ENCODE measurements at regions not wholly inside any gene's neighbourhood (a gene's known extent, or its start where the extent isn't known, plus 50 kb on each side); places are given as distances from the start of the nearest gene placed in this dataset.

- H3K9ac ChIP-seq (ENCODE audit: extremely low read depth, insufficient read length, low read length): no peak overlapping the region
- H2AK5ac ChIP-seq (ENCODE audit: insufficient read length, low read length): no peak overlapping the region
- no peaks in the 10 kb centered on the region for H3K4me1 ChIP-seq (ENCODE audit: insufficient read depth, low read length)
- TF ChIP-seq, protein P1, sequence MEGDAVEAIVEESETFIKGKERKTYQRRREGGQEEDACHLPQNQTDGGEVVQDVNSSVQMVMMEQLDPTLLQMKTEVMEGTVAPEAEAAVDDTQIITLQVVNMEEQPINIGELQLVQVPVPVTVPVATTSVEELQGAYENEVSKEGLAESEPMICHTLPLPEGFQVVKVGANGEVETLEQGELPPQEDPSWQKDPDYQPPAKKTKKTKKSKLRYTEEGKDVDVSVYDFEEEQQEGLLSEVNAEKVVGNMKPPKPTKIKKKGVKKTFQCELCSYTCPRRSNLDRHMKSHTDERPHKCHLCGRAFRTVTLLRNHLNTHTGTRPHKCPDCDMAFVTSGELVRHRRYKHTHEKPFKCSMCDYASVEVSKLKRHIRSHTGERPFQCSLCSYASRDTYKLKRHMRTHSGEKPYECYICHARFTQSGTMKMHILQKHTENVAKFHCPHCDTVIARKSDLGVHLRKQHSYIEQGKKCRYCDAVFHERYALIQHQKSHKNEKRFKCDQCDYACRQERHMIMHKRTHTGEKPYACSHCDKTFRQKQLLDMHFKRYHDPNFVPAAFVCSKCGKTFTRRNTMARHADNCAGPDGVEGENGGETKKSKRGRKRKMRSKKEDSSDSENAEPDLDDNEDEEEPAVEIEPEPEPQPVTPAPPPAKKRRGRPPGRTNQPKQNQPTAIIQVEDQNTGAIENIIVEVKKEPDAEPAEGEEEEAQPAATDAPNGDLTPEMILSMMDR (conservative IDR thresholded peaks at IDR 0.05): no peak
- no peak overlapping the region for H3K56ac ChIP-seq (ENCODE audit: insufficient read length, low read depth, low read length)
- no peak overlapping the region for H2BK5ac ChIP-seq (ENCODE audit: insufficient read length, low read length)
- H4K91ac ChIP-seq (ENCODE audit: insufficient read length, low read depth, low read length): no peak overlapping the region
- H3K4me3 Mint-ChIP-seq: no peak overlapping the region
- H4K8ac ChIP-seq (replicated peaks; ENCODE audit: insufficient read length, low read depth, low read length): no peak overlapping the region
- H3K79me1 ChIP-seq (ENCODE audit: insufficient read depth, low read depth, low read length, poor library complexity, severe bottlenecking): no peaks in the 10 kb centered on the region
- H2AFZ ChIP-seq (ENCODE audit: low read length): no peak overlapping the region
- DNase-seq: no peak
- H3K4ac ChIP-seq (ENCODE audit: low read depth, low read length): no peak overlapping the region
- no peaks in the 10 kb centered on the region for H3K79me2 ChIP-seq (ENCODE audit: insufficient read depth, low read length)
- no peak overlapping the region for H2BK12ac ChIP-seq (ENCODE audit: insufficient read length, low read depth, low read length)
- no peak overlapping the region for H2BK20ac ChIP-seq (ENCODE audit: low read depth, low read length, poor library complexity, severe bottlenecking)
- no peaks in the 10 kb centered on the region for H4K20me1 ChIP-seq (ENCODE audit: control insufficient read depth, insufficient read depth, insufficient read length)
- no peaks in the 10 kb centered on the region for H3K27me3 Mint-ChIP-seq (ENCODE audit: low read depth)
- H3K9me3 ChIP-seq (ENCODE audit: control insufficient read depth, low read depth, low read length): no peaks in the 10 kb centered on the region
- no peak overlapping the region for H2BK120ac ChIP-seq (ENCODE audit: low read depth, low read length, poor library complexity, severe bottlenecking)
- H3K4me1 Mint-ChIP-seq: no peaks in the 10 kb centered on the region; a peak in 1 of 4 replicates
- no peaks in the 10 kb centered on the region for H3K23me2 ChIP-seq (ENCODE audit: insufficient read length, low read depth, low read length, poor library complexity, severe bottlenecking)
- H4K5ac ChIP-seq (ENCODE audit: insufficient read length, low read depth, low read length): no peak overlapping the region
- H2BK15ac ChIP-seq (ENCODE audit: low read depth, low read length): no peak overlapping the region
- whole genome bisulfite sequencing (ENCODE audit: extremely low coverage, insufficient read length, low lambda C conversion rate): no CpG with 5 or more reads among the region's 2 CpGs
- H3K9me3 Mint-ChIP-seq: no peaks in the 10 kb centered on the region
- H3K4me2 ChIP-seq (ENCODE audit: insufficient read depth, insufficient read length, low read length): no peak overlapping the region
- no peak overlapping the region for H3K18ac ChIP-seq (ENCODE audit: insufficient read length, low read depth, low read length)
- no peak overlapping the region for H3K14ac ChIP-seq (ENCODE audit: insufficient read depth, low read length)
- no peak overlapping the region for H3K23ac ChIP-seq (ENCODE audit: insufficient read length, low read depth, low read length)
- no peak overlapping the region for H3K27ac Mint-ChIP-seq
- H3K36me3 Mint-ChIP-seq (ENCODE audit: insufficient read depth in 1 of 3, low read depth in 3 of 3): no peaks in the 10 kb centered on the region
- H3T11ph ChIP-seq (ENCODE audit: low read length): no peak overlapping the region
- no peaks in the 10 kb centered on the region for H3K27me3 ChIP-seq (ENCODE audit: insufficient read depth, low read length)
- no peak overlapping the region for H3K27ac ChIP-seq (ENCODE audit: insufficient read length, low read depth, low read length)
These were observed 186.8 kb downstream of the NDFIP2 start for GRCh38 chr13:79667771-79668170.
